GM18505 (cell line): ENCODE measurements at regions not wholly inside any gene's neighbourhood (a gene's known extent, or its start where the extent isn't known, plus 50 kb on each side); places are given as distances from the start of the nearest gene placed in this dataset.
"Not testable (repeated sequence)": the region's sequence is repeated elsewhere in the genome, so short reads cannot be mapped to it uniquely, and the experiment has no call there.

Experiments
- ATAC-seq: cut with Tn5 transposase; IDR thresholded peaks from one replicate; pipeline ENCODE4 v1.9.1; 2021; ENCODE audit not compliant: unreplicated experiment
- POLR2A ChIP-seq: IDR thresholded peaks from 4 replicates; pipeline ENCODE4 v1.6.1; 2011; ENCODE audit warnings: borderline replicate concordance; ENCODE audit not compliant: insufficient read depth, insufficient read length; ENCODE audit errors: extremely low read depth

GRCh38 chr14:88064841-88065240 lies 59.9 kb downstream of the GPR65 start:
- no peak for ATAC-seq
- no peak for TF ChIP-seq POLR2A

DNA sequence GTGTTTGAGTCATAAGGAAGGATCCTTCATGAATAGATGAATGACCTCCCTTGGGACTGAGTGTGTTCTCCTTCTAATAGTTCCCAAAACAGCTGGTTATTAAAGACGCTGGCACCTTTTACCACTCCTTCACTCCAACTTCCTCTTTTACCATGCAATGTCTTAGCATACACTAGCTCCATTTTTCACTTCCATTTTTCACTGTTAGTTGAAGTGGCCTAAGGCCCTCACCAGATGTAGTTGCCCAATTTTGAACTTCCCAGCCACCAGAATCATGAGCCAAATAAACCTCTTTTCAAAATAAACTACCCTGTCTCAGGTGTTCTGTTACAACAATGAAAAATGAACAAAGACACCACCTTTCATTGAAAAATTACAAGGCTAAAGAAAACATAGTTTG lies 64.7 kb downstream of the GPR65 start:
- ATAC-seq, result no peak

GRCh38 chr14:88075269-88075981 lies 70.5 kb downstream of the GPR65 start:
- no peak for ATAC-seq
- no peak for TF ChIP-seq POLR2A

More for the DNA sequence above, 64.7 kb downstream of the GPR65 start:
- TF ChIP-seq POLR2A, result no peak

DNA sequence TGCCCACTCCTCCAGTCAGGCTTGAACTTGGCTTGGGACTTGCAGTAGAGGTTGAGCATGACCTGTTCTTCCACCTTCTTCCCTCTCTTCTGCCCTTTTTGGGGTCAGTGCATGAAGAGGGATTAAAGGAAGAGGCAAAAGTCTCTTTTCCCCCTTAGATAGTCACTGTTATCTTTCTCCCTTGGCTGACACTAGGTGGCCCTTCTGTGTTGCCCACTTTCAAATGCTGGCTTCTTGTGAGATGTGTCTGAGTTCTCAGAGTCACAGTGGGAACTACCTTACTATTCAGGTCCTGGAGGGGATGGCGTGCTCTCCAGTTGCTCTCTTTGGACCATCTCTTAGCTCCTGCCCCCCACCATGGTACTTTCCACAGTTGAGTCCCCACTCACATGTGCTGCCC lies 73.6 kb downstream of the GPR65 start:
- ATAC-seq, result no peak
- TF ChIP-seq POLR2A, result no peak

DNA sequence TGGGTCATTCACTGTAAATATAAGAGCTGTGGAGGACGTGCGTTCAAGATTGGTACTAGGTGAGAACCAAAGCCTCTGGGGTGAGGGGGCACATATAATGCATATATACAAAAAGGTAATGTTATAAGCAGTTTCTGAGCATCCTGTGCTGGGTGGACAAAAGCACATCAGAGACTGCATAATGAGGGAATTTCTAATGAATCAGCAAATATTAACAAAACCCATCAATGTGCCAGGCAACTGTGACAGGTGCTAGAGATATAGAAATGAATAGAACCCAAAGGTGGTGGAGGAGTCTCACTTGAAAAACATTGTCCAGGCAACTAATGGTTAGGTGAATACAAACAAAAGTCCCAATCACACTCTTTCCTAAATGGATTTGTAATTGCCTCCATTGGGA lies 74.7 kb downstream of the GPR65 start:
- no peak for ATAC-seq
- TF ChIP-seq POLR2A, result no peak

DNA sequence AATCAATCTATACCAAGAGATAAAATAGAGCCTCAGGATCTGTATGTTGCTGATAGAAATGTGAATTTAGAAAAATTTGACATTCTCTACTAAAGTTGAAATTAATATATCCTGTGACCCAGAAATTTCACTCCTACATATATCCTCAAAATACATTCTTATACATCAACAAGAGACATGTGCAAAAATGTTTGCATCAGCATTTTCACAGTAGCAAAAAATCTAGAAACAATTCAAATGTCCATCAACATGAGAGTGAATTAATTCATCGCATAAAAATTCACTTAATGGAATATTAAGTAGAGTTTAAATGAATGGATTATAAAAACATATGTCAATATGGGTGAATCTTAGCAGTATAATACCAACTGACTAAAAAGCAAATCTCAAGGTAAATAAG lies 80.8 kb downstream of the GPR65 start:
- no peak for ATAC-seq

GRCh38 chr14:88089445-88089844 lies 84.5 kb downstream of the GPR65 start:
- no peak for TF ChIP-seq POLR2A
- no peak for ATAC-seq

More for the DNA sequence above, 80.8 kb downstream of the GPR65 start:
- TF ChIP-seq POLR2A, result no peak

- no peak for TF ChIP-seq POLR2A
- ATAC-seq, result no peak
Observed at GRCh38 chr14:88092529-88092928, 87.6 kb downstream of the GPR65 start.

DNA sequence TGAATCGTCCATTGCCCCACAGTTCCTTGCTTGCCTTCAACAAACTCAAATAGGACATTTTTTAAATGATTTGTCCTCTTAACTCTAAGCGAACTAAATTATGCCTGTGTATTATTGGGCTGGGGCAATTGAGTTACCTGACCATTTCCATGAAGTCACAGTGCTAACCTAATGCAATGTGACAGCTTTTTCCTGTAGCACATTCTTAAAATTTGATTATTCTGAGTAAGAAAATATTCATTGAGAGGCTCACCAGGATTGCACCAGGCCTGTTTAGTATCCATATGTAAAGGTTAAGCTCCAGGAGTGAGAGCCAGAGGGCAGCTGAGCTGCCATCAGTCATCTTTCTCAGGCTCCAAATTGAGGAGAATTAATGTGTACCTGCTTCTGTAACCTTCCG lies 90.9 kb downstream of the GPR65 start:
- ATAC-seq, result no peak
- TF ChIP-seq POLR2A, result no peak

DNA sequence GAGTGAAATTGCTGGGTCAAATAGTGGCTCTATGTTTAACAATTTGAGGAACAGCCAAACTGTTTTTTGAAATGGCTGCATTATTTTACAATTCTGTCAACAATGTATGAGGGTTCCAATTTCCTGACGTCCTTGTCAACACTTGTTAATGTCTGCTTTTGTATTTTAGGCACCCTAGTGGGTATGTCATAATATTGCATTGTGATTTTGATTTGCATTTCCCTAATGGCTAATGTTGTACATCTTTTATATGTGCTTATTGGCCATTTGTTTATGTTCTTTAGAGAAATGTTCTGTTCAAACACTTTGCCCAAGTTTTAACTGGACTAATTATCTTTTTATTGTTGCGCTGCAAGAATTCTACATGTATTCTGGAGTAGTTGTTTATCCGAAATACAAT lies 93.2 kb downstream of the GPR65 start:
- TF ChIP-seq POLR2A, result no peak
- no peak for ATAC-seq

- ATAC-seq, result no peak
- TF ChIP-seq POLR2A, result no peak
Observed at GRCh38 chr14:88104710-88105109, 99.8 kb downstream of the GPR65 start.

DNA sequence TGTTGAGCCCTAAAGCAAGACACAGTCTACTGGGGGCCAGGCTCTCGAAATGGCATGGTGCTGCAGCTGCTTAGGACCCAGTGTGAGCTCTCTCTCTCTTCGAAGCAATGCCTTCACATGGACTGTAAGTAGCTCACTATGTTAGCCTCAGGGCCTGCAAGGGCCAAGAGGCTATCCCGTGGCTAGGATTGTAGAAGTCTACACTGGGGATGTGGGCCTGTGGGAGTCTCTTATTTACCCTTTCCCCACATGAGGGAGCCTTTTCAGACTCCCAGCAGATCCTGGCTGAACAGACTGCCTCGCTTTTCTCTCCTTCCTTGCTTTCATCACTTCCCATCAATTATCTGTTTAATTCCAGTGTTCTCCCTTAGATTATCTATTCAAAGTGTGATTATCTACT lies 101.4 kb downstream of the GPR65 start:
- no peak for TF ChIP-seq POLR2A
- ATAC-seq, result no peak

DNA sequence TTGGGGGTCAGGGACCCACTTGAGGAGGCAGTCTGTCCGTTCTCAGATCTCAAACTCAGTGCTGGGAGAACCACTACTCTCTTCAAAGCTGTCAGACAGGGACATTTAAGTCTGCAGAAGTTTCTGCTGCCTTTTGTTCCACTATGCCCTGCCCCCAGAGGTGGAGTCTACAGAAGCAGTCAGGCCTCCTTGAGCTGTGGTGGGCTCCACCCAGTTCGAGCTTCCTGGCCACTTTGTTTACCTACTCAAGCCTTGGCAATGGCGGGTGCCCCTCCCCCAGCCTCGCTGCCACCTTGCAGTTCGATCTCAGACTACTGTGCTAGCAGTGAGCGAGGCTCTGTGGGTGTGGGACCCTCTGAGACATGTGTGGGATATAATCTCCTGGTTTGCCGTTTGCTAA lies 122.7 kb downstream of the GPR65 start:
- not testable (repeated sequence) for ATAC-seq

DNA sequence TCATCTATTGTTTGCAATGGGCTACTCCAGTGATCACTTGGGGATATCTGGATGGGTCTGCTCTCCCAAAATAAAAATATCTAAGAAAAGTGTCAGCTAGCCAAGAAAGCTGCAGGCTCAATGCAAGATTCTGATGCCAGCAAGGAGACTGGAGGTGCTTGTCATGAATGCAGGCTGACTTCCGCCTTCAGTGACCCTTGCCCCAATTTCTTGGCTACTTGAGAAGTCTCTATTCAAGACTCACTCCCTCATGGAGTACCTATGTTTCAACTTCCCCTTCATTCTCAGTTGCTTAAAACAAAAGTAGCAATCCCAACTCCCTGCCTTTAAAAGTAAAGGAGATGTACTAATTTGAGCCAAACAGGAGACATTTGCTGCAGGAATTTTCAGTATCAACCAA lies 123.9 kb downstream of the GPR65 start:
- no peak for ATAC-seq
- TF ChIP-seq POLR2A, result no peak
